GM21390 (cell line): ENCODE measurements at regions not wholly inside any gene's neighbourhood (a gene's known extent, or its start where the extent isn't known, plus 50 kb on each side); places are given as distances from the start of the nearest gene placed in this dataset.
"Not testable (repeated sequence)": the region's sequence is repeated elsewhere in the genome, so short reads cannot be mapped to it uniquely, and the experiment has no call there.

Experiments used
- ATAC-seq: cut with Tn5 transposase; IDR thresholded peaks from one replicate; pipeline ENCODE4 v1.9.1; 2021; ENCODE audit not compliant: unreplicated experiment

GRCh38 chr14:81584495-81584894, 50.8 kb upstream of the SEL1L start:
- no peak for ATAC-seq

- ATAC-seq = no peak
These were observed 55.9 kb upstream of the SEL1L start for GRCh38 chr14:81589381-81590065.

GRCh38 chr14:81591266-81591665, 57.6 kb upstream of the SEL1L start:
- no peak for ATAC-seq

GRCh38 chr14:81594012-81594411, 60.4 kb upstream of the SEL1L start:
- no peak for ATAC-seq

- no peak for ATAC-seq
These were observed 72.0 kb upstream of the SEL1L start for GRCh38 chr14:81605660-81606059.

- ATAC-seq = no peak
These were observed 79.8 kb upstream of the SEL1L start for GRCh38 chr14:81613341-81614045.

GRCh38 chr14:81614302-81614701, 80.6 kb upstream of the SEL1L start:
- not testable (repeated sequence) for ATAC-seq

GRCh38 chr14:81618695-81619094, 85.0 kb upstream of the SEL1L start:
- no peak for ATAC-seq

GRCh38 chr14:81619816-81620215, 86.2 kb upstream of the SEL1L start:
- ATAC-seq = no peak

GRCh38 chr14:81623771-81624396, 90.2 kb upstream of the SEL1L start:
- not testable (repeated sequence) for ATAC-seq

GRCh38 chr14:81625343-81625742, 91.7 kb upstream of the SEL1L start:
- peak; percentile 47 for ATAC-seq

- ATAC-seq = no peak
These were observed 98.5 kb upstream of the SEL1L start for GRCh38 chr14:81632157-81632556.

- no peak for ATAC-seq
These were observed 99.8 kb upstream of the SEL1L start for GRCh38 chr14:81633496-81633895.

GRCh38 chr14:81637639-81638038, 104.0 kb upstream of the SEL1L start:
- no peak for ATAC-seq

GRCh38 chr14:81638656-81639280, 105.1 kb upstream of the SEL1L start:
- ATAC-seq = no peak

- no peak for ATAC-seq
These were observed 120.0 kb upstream of the SEL1L start for GRCh38 chr14:81653626-81654025.

GRCh38 chr14:81655423-81656314, 122.0 kb upstream of the SEL1L start:
- ATAC-seq = no peak

- ATAC-seq = no peak
These were observed 123.2 kb upstream of the SEL1L start for GRCh38 chr14:81656811-81657210.

GRCh38 chr14:81662066-81662465, 128.4 kb upstream of the SEL1L start:
- ATAC-seq = no peak

- no peak for ATAC-seq
These were observed 129.0 kb upstream of the SEL1L start for GRCh38 chr14:81662570-81663197.
